CD14-positive monocyte (primary cell): ENCODE measurements at regions not wholly inside any gene's neighbourhood (a gene's known extent, or its start where the extent isn't known, plus 50 kb on each side); places are given as distances from the start of the nearest gene placed in this dataset.

Source experiments
- DNase-seq, 3 donors: peaks; one replicate each; pipeline ENCODE4 v3.0.0-alpha.2; 2011 to 2022
- H2AFZ ChIP-seq: 2 replicates; pipeline ENCODE4 v1.6.0; 2012; ENCODE audit warnings: mild to moderate bottlenecking, low read depth, low read length, inconsistent platforms; ENCODE audit not compliant: insufficient read depth, poor library complexity, severe bottlenecking
- H3K27ac ChIP-seq, 2 donors: 1 replicate in 1 of 2; 2 replicates in 1 of 2; pipeline ENCODE4 v1.5.1; 2012 to 2013; ENCODE audit warnings: low read length in 2 of 2, control low read depth in 1 of 2, inconsistent platforms in 1 of 2, low read depth in 1 of 2, mild to moderate bottlenecking in 1 of 2
- H3K27me3 ChIP-seq, 2 donors: one replicate each; pipeline versions ENCODE4 v1.6.0 to v1.6.1; 2011 to 2013; ENCODE audit warnings: low read length in 2 of 2; ENCODE audit not compliant: control insufficient read depth in 2 of 2, insufficient read depth in 2 of 2
- H3K36me3 ChIP-seq, 2 donors: replicated peaks in 1 of 2; 1 replicate in 1 of 2; 2 replicates in 1 of 2; pipeline versions ENCODE4 v1.5.1 to v1.6.1; 2012 to 2013; ENCODE audit warnings: low read length in 2 of 2, control low read depth in 1 of 2, inconsistent platforms in 1 of 2, mild to moderate bottlenecking in 1 of 2; ENCODE audit not compliant: insufficient read depth in 2 of 2, control insufficient read depth in 1 of 2
- H3K4me1 ChIP-seq, 2 donors: 1 replicate in 1 of 2; 2 replicates in 1 of 2; pipeline versions ENCODE4 v1.5.1 to v1.6.1; 2012 to 2013; ENCODE audit warnings: low read length in 2 of 2, control low read depth in 1 of 2, inconsistent platforms in 1 of 2, mild to moderate bottlenecking in 1 of 2, moderate library complexity in 1 of 2; ENCODE audit not compliant: insufficient read depth in 2 of 2, control insufficient read depth in 1 of 2
- H3K4me2 ChIP-seq: replicated peaks from 2 replicates; pipeline ENCODE3; 2012; ENCODE audit warnings: low read length, moderate library complexity, mild to moderate bottlenecking; ENCODE audit not compliant: poor library complexity, severe bottlenecking; ENCODE audit errors: extremely low read depth
- H3K4me3 ChIP-seq, 3 experiments: fragments of 200-600 bp in 1 of 3; sonication (generic) in 1 of 3; replicated peaks in 1 of 3; 1 replicate in 2 of 3; 2 replicates in 1 of 3; pipeline ENCODE4 v1.5.1; 2011 to 2013; ENCODE audit warnings: low read length in 3 of 3, mild to moderate bottlenecking in 3 of 3, control low read depth in 2 of 3, low read depth in 2 of 3, inconsistent platforms in 1 of 3, moderate library complexity in 1 of 3
- H3K79me2 ChIP-seq: 2 replicates; pipeline ENCODE4 v1.6.0; 2012; ENCODE audit warnings: mild to moderate bottlenecking, control low read depth, inconsistent platforms, low read length, moderate library complexity; ENCODE audit not compliant: insufficient read depth
- H3K9ac ChIP-seq: 2 replicates; pipeline ENCODE4 v1.6.0; 2017; ENCODE audit warnings: low read length, mild to moderate bottlenecking; ENCODE audit not compliant: insufficient read depth, poor library complexity, severe bottlenecking
- H3K9me3 ChIP-seq, 2 donors: replicated peaks in 1 of 2; 1 replicate in 1 of 2; 2 replicates in 1 of 2; pipeline versions ENCODE4 v1.5.1 to v1.6.1; 2012 to 2013; ENCODE audit warnings: low read length in 2 of 2, control low read depth in 1 of 2; ENCODE audit not compliant: control insufficient read depth in 1 of 2, insufficient read depth in 1 of 2
- H4K20me1 ChIP-seq: 2 replicates; pipeline ENCODE4 v1.6.0; 2012; ENCODE audit warnings: mild to moderate bottlenecking, low read length, control low read depth, moderate library complexity; ENCODE audit not compliant: insufficient read depth
- H3K27ac Mint-ChIP-seq, 7 donors: one replicate each; pipeline ENCODE4 v1.8.0; 2020; ENCODE audit warnings: mild to moderate bottlenecking in 7 of 7, mixed read lengths in 7 of 7, moderate library complexity in 6 of 7, inconsistent platforms in 2 of 7
- H3K27me3 Mint-ChIP-seq, 3 donors: one replicate each; pipeline ENCODE4 v1.8.0; 2021 to 2022; ENCODE audit warnings: low read depth in 3 of 3, mild to moderate bottlenecking in 3 of 3, mixed read lengths in 3 of 3, moderate library complexity in 3 of 3, inconsistent platforms in 1 of 3
- H3K36me3 Mint-ChIP-seq, 2 donors: one replicate each; pipeline ENCODE4 v1.8.0; 2020; ENCODE audit warnings: mixed read lengths in 2 of 2, inconsistent platforms in 1 of 2, mild to moderate bottlenecking in 1 of 2
- H3K4me1 Mint-ChIP-seq: one replicate; pipeline ENCODE4 v1.8.0; 2020; ENCODE audit warnings: mild to moderate bottlenecking, mixed read lengths
- H3K4me3 Mint-ChIP-seq, 2 donors: one replicate each; pipeline ENCODE4 v1.8.0; 2020; ENCODE audit warnings: mild to moderate bottlenecking in 2 of 2, mixed read lengths in 2 of 2, moderate library complexity in 1 of 2
- H3K9me3 Mint-ChIP-seq, 7 donors: one replicate each; pipeline ENCODE4 v1.8.0; 2020 to 2022; ENCODE audit warnings: mixed read lengths in 7 of 7, mild to moderate bottlenecking in 6 of 7, moderate library complexity in 6 of 7, inconsistent platforms in 2 of 7
- WGBS: methylation state at CpG from one replicate; pipeline ENCODE4 v1.1.5; 2013; ENCODE audit warnings: missing lambda C conversion rate; ENCODE audit not compliant: insufficient coverage; 5-methylcytosine and 5-hydroxymethylcytosine counted together
- intact Hi-C, 2 donors: fragments of 100-400 bp; cut with micrococcal nuclease; formaldehyde crosslinking; loops; one replicate each; pipeline versions ENCODE4 v1.15.0 to v1.15.1; 2023
- TF ChIP-seq, protein P1 (sequence below): fragments of 200-600 bp; IDR thresholded peaks from one replicate; pipeline ENCODE4 v1.8.0; 2022; ENCODE audit warnings: antibody characterized with exemption, mild to moderate bottlenecking

DNA sequence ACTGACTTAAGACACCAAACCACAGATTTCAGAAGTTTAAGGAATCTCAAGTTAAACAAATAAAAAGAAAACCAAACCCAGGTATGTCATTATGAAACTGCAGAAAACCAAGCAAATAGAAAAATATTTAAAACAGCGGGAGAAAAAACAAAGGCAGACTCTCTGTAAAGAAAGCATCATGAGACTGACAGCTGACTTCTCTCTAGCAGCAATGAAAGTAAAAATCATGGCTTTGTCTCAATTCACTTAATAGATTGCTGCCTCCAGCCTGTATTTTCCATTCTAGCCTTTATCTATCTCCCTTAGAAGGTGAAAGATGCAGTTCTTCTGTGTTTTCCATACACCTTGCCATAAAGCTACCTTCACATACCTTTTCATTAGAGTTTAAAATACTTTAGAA is 131.1 kb upstream of the IPO5 start:
- H3K79me2 ChIP-seq: no peaks in the 10 kb centered on the region
- H3K4me2 ChIP-seq: no peak overlapping the region
- peaks cover 0 to 3% of the 10 kb centered on the region in 2 donors for H3K9me3 ChIP-seq
- H3K4me3 ChIP-seq: no peak overlapping the region
- H3K4me1 Mint-ChIP-seq: no peaks in the 10 kb centered on the region
- no peak overlapping the region for H3K27ac ChIP-seq
- H3K9me3 Mint-ChIP-seq: peaks cover 4 to 11% (median 8%) of the 10 kb centered on the region in 7 donors
- H2AFZ ChIP-seq: no peak overlapping the region
- no peaks in the 10 kb centered on the region for H3K27me3 ChIP-seq
- H3K4me3 Mint-ChIP-seq: no peak overlapping the region
- DNase-seq: no peak
- intact Hi-C loops: no loop called here
- TF ChIP-seq, protein P1, sequence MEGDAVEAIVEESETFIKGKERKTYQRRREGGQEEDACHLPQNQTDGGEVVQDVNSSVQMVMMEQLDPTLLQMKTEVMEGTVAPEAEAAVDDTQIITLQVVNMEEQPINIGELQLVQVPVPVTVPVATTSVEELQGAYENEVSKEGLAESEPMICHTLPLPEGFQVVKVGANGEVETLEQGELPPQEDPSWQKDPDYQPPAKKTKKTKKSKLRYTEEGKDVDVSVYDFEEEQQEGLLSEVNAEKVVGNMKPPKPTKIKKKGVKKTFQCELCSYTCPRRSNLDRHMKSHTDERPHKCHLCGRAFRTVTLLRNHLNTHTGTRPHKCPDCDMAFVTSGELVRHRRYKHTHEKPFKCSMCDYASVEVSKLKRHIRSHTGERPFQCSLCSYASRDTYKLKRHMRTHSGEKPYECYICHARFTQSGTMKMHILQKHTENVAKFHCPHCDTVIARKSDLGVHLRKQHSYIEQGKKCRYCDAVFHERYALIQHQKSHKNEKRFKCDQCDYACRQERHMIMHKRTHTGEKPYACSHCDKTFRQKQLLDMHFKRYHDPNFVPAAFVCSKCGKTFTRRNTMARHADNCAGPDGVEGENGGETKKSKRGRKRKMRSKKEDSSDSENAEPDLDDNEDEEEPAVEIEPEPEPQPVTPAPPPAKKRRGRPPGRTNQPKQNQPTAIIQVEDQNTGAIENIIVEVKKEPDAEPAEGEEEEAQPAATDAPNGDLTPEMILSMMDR: no peak
- no peaks in the 10 kb centered on the region for H3K4me1 ChIP-seq
- H3K36me3 Mint-ChIP-seq: no peaks in the 10 kb centered on the region
- H3K9ac ChIP-seq: no peak overlapping the region
- H3K36me3 ChIP-seq: no peaks in the 10 kb centered on the region
- H3K27ac Mint-ChIP-seq: no peak overlapping the region
- no peaks in the 10 kb centered on the region for H4K20me1 ChIP-seq
- peaks cover 0 to 2% (median 2%) of the 10 kb centered on the region in 3 donors for H3K27me3 Mint-ChIP-seq
- no CpG with 5 or more reads among the region's 1 CpG for WGBS

GRCh38 chr13:97826421-97827012 is 127.0 kb upstream of the IPO5 start:
- WGBS: 92% methylated on average over 2 of the region's 5 CpGs
- Histone ChIP-seq H3K4me3 (no peak overlapping the region), H3K4me2 (no peak overlapping the region), H3K4me1 (no peaks in the 10 kb centered on the region), H3K9ac (no peak overlapping the region), H4K20me1 (no peaks in the 10 kb centered on the region), H3K79me2 (no peaks in the 10 kb centered on the region), H3K9me3 (no peaks in the 10 kb centered on the region), H3K36me3 (no peaks in the 10 kb centered on the region), H3K27me3 (no peaks in the 10 kb centered on the region), H2AFZ (no peak overlapping the region), H3K27ac (no peak overlapping the region)
- no peak overlapping the region for H3K27ac Mint-ChIP-seq
- TF ChIP-seq, protein P1: no peak
- H3K4me1 Mint-ChIP-seq: no peaks in the 10 kb centered on the region
- peaks cover 0 to 3% (median 1%) of the 10 kb centered on the region in 3 donors for H3K27me3 Mint-ChIP-seq
- DNase-seq: no peak
- H3K9me3 Mint-ChIP-seq: peaks cover 4 to 17% (median 9%) of the 10 kb centered on the region in 7 donors
- H3K4me3 Mint-ChIP-seq: no peak overlapping the region
- H3K36me3 Mint-ChIP-seq: no peaks in the 10 kb centered on the region
- intact Hi-C loops: no loop called here
